HG03469 (cell line): ENCODE measurements at regions not wholly inside any gene's neighbourhood (a gene's known extent, or its start where the extent isn't known, plus 50 kb on each side); places are given as distances from the start of the nearest gene placed in this dataset.
"Not testable (repeated sequence)": the region's sequence is repeated elsewhere in the genome, so short reads cannot be mapped to it uniquely, and the experiment has no call there.

ENCODE experiments used
- ATAC-seq: cut with Tn5 transposase; IDR thresholded peaks from one replicate; pipeline ENCODE4 v1.9.1; 2021; ENCODE audit warnings: mild to moderate bottlenecking, moderate library complexity, moderate number of reproducible peaks; ENCODE audit not compliant: unreplicated experiment

DNA sequence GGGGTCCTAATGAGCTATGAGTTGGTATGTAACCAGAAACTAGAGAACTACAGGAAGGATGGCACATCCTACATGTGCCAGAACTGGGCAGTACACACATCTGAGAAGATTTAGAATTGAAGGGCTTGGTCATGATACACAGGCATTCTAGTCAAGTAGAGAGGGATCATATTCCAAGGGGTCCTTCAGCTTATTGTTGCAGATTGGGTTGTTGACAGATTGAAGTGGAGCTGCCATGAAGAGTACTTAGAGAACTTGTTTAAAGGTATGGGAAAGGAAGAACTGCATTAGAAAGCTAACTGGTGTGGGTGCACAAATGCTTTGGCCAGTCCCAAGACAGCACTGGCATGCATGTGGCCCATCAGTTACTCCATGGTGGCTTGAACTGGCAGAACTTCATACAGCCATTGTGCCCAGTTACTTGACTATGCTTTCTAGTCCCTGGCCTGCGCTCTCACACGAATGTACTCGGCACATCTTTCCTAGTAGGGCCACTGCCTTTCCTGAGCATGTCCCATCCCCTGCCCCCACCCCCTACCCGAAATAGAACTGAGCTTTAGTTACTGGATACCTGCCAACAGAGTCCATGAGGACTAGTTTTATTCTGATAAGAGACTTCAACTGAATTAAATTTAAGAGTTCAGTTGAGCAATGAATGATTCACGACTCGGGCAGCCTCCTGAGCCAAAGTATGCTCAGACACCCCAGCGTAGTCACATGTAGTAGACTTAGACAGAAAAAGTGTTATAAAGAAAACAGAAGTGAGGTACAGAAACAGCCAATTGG is 64.0 kb downstream of the CCNG2 start:
- ATAC-seq: no peak

DNA sequence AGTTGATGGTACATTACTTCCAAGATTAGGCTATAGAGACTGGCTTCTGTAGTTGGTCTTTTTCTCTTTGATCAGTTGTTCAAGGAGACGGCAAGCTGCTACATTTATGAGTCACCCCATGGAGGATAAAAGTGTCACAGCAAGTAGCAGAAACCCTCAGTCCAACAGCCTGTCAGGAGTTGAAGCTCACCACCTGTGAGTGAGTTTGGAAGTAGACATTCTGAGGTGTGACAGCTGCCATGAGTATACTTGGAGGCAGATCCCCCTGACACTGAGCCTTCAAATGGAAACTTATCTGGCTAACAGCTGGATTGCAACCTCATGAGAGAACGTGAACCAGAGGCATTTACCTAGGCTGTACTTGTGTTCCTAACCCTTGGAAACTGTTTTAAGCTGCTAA is 68.0 kb downstream of the CCNG2 start:
- ATAC-seq: no peak

DNA sequence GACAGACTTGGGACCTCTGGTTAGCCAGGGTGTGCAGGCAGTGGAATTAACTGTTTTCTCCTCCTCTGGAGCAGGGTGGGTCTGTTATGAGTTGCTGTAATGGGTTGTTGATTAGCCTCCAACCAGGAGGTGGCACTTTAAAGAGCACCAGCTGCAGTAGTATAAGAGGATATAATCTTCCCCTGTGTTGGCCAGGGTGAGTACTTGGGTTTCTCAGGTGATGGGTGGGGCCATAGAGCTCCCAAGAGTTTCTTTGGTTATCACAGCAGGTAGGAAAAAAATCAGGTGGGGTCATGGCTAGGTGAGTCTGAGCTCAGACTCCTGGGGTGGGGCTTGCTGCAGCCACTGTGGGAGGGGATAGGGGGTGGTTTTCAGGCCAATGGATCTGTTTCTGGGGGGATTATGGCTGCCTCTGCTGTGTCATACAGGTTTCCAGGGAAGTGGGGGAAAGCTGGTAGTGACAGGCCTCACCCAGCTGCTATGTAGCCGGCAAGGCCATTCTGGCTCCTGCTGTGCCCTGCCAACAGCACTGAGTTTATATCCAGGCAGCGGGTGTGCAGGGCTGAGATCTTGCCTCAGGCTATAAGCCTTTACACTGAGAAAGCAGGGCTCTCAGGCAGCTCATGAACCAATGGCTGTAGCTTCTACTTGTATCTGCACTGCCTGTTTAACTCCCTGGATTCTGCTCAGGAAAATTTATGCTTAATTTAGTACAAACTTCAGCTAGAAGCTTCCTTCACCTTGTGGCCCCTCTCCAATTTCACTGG is 70.1 kb downstream of the CCNG2 start:
- ATAC-seq: no peak

DNA sequence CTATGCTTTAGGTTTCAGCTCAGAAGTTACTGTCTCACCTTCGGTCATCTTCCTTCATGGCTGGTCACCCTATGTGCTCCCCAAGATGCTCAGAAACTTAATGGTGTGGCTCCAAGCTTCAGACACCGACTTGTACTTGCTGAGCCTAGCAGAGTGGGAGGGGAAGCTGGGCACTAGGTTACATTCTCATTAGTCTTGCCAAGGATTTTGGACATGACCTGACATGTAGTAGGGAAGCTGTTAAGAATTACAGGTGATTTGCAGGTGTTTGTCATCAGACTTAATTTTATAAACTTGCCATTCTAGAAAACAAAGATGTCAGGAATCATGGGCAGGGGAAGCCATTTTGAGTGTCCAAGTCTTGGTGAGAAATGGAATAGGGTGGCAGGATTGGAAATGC is 72.4 kb downstream of the CCNG2 start:
- ATAC-seq: no peak

DNA sequence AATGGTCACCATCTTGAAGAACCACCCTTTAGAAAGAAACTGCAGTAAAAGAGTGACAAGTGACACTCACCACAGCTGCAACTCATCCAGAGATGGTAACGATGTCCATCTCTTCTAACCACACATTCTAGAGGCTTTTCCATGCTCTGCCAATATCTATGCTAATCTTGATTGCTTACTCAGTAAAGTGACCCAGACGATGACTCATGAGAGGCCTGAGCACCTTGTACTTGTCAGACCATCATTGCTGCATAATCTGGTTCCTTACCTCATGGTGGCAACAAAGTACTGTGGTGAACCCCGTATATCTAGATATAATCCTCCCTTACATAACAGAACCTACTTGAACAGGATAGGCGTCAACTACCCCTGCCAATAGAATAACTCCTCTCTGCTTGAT is 75.6 kb downstream of the CCNG2 start:
- no peak for ATAC-seq

DNA sequence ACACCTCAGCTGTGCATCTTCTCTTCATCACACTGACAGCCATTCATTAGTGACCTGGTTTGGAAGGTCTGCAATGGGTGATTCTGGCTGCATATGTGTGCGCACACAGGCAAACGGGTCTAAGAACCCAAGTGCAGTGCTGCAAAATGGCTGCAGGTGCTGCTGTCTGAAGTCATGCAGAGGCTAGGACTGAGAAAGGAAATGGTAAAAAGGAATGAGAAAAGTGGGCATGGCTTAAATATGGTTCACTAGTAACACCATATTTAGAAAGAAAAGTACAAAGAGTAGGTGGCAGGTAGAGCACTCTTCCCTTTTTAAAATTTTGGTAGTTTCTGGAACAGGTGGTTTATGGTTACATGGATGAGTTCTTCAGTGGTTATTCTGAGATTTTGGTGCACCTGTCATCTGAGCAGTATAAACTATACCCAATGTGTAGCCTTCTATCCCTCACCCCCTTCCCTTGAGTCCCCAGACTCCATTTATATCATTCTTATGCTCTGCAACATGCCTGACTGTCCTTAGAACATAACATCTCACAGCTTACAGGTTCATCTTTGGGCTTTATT is 78.4 kb downstream of the CCNG2 start:
- ATAC-seq: peak; percentile 45

- no peak for ATAC-seq
Measured at GRCh38 chr4:77236806-77237205, 79.8 kb downstream of the CCNG2 start.

DNA sequence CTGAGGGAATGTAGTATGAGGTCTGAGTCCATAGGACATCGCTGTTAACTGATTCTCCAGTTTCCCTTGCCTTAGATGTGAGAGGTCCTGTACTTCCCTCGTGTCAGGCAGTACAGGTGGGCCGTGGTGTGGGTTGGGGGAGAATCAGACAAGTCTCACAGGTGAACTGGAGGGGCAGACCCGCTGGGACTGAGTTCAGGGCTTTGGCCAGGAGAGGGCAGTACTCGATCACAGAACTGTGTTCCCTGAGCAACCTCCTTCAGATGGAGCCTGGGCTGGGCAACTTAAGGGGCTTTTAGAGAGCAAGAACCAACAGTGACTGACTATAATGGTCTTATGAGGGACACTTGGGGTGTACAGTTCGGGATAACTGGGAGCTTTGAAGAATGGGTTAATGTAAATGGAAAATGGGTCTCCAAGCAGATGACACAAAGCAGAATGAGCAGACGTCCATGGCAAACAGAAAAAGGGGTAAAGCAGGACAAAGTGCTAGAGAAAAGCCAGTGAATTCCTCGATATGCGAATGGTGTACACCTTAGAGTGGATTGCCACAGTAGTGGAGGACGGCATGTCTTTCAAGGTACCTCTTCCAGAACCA is 83.6 kb downstream of the CCNG2 start:
- no peak for ATAC-seq

- ATAC-seq: no peak
Measured at GRCh38 chr4:77248805-77249204, 91.8 kb downstream of the CCNG2 start.

DNA sequence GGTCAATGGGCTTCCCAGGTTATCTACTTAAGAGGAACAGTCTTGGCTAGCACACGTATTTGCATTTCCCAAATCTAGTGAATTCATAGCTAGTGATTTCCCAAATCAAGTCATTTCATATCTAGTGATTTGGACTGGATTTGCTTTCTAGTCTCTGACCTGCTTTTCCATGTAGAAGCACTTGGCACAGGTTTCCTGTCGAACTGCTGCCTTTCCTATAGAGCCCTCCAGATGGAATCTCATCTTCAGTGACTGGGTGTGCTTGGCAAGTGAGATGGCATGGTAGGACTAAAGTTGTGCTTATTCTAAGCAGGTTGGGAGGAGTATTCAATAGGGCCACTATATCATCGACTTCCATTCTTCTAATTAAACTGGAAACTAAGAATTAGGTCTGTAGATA is 94.7 kb downstream of the CCNG2 start:
- ATAC-seq: no peak

DNA sequence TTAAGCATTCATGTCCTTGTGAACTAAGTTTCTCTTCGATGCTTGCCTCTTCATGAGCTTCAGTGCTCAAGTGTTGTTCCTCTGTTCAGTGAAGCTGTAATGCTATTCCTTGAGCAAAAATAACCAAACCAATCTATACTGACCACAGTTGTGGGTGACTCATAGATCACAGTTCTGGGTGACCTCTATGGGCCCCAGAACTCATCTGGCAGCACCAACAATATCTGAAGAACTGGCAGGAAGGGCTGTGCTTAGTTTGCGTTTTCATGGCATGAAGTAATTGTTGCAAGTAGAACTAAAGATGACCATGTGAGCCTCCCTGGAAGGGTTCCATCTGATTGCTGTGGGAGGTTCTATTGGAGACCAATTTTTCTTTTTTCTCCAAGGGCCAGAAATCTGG is 106.2 kb downstream of the CCNG2 start:
- no peak for ATAC-seq

GRCh38 chr4:77263976-77264375 is 107.0 kb downstream of the CCNG2 start:
- not testable (repeated sequence) for ATAC-seq

DNA sequence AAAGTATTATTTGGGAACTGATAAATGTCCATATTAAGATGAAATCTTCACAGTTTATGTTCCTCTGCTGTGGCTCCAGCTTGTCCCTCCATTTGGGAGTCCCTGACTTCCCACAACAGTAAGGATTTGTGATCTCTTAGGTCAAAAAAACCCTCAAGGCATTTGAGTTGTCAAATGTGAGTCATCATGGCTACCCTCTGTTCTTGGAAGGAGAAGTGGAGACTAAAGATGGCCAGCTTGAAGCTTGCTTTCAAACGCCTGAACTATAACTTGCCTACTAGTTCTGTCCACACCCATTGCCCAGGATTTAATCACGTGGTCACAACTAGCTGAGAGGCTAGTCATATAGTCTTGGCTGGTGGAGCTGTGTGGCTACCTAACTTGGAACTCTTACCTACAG is 107.8 kb downstream of the CCNG2 start:
- ATAC-seq: no peak

DNA sequence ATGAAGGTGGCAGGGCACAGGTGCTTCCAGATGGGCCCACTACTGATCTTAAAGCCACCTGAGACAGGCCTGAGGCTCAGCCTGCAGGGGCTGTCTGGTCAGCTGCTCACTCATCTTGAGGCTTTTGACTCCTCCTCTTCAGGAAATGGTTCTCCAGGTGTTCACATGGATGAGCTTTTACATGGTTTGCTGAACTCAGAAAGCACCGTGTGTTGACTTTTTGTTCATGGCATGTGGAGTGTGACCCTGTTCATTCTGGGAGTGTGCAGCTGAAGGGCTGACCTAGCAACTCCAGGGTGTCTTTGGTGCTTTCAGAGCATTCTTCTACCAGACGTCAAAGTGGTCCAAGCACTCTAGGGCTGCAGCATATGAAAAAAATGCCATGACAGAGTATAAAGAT is 111.1 kb downstream of the CCNG2 start:
- no peak for ATAC-seq

DNA sequence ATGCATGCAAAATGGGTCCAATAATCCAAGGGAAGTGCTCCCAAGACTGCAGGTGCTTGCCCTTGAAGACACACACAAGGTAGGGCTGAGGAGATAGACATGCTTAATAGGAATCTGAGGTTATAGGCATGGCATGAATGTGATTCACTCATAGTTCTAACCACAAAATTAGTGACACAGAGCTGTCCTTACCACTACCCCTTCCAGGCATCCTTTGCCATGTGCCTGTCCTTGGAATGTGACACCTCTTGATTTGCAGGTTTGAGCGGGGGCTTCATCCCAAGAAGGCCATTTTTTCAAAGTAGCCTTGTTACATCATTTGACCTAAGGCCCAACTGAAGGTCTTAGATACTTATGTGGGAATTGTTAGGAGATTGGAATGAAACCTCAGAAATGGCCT is 112.5 kb downstream of the CCNG2 start:
- no peak for ATAC-seq

- no peak for ATAC-seq
Measured at GRCh38 chr4:77273412-77273811, 116.4 kb downstream of the CCNG2 start.

GRCh38 chr4:77279114-77279513 is 122.1 kb downstream of the CCNG2 start:
- not testable (repeated sequence) for ATAC-seq

DNA sequence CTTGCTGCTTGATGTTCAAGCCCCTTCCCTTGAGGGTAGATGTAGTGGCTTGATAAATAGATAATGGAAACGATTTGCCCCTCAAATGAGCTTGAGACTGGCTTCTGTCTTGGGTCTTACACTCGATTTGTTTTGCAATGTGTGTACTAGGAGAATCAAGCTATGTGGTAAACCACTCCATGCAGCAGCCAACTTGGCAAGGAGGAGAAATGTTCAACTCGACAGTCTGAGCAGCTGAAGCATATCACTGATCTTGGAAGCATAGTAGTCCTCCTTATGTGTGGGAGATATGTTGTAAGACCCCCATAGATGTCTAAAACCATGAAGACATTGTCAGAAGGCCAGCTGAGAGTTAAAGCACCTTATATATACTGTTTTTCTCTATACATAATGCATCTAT is 125.3 kb downstream of the CCNG2 start:
- no peak for ATAC-seq

GRCh38 chr4:77284036-77284435 is 127.0 kb downstream of the CCNG2 start:
- ATAC-seq: no peak

DNA sequence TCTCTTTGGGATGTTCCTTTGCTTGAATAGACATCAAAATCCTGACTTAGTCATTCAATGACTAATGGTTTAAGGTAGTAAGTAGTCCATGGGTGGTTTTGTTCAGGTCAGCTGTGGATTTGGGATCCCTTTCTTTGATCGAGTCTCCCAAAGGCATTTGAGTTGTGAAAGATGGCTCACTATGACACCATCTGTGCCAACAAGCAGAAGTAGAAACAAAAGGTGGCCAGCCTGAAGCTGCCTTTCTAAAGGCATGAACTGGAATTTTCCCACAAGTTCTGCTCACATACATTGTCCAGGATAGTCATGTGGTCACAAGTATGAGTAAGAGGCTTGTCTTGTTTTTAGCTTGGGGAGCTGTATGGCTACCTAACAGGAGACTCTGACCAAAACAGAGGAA is 129.9 kb downstream of the CCNG2 start:
- ATAC-seq: no peak

- ATAC-seq: no peak
Measured at GRCh38 chr4:77293426-77293825, 136.4 kb downstream of the CCNG2 start.

DNA sequence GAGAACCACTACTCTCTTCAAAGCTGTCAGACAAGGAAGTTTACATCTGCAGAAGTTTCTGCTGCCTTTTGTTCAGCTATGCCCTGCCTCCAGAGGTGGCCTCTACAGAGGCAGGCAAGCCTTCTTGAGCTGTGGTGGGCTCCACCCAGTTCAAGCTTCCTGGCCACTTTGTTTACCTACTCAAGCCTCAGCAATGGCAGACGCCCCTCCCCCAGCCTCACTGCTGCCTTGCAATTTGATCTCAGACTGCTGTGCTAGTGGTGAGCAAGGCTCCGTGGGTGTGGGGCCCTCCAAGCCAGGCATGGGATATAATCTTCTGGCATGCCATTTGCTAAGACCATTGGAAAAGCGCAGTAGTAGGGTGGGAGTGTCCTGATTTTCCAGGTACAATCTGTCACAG is 144.0 kb downstream of the CCNG2 start:
- not testable (repeated sequence) for ATAC-seq
